Activated CD4-positive, alpha-beta T cell treated with anti-CD3 and anti-CD28 coated beads, Interleukin-2, amount 50 U/mL, for 48 hours (primary cell): ENCODE measurements at regions not wholly inside any gene's neighbourhood (a gene's known extent, or its start where the extent isn't known, plus 50 kb on each side); places are given as distances from the start of the nearest gene placed in this dataset.

Source experiments
- DNase-seq, 2 experiments: peaks; one replicate each; pipeline ENCODE4 v3.0.0-alpha.2; 2020

DNA sequence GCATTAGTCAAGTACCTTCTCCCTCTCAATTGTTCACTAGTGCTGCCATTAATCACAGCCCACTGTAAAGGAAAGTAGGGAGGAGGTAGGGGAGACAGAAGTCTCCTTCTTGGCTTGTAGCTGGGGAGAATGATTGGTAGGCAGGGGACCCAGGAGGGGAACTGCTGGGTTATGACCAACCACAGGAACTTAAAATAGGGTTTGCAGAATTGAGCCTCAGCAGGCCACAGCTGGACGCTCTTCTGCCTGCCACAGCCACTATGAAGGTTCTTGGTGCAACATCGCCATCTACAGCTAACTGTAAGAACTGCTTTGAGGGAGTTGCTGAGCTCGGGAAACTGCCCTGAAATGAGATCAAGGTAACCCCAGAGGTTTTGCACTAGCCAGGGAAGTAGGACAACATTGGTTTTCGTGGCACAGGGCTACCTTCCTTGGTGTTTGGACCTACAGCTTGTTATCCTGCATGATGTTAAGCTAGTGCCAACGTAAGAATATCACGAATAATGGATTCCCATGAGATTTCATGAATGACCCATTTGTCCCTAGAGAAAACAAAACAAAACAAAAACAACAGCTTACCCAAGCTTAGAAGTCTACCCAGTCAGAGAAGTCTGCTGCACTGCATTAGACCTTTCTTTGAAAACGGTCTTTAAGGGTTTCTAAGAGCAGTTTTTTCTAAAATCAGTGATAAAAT is 787.1 kb upstream of the API5 start:
- peak; percentile 3 to 27 for DNase-seq

DNA sequence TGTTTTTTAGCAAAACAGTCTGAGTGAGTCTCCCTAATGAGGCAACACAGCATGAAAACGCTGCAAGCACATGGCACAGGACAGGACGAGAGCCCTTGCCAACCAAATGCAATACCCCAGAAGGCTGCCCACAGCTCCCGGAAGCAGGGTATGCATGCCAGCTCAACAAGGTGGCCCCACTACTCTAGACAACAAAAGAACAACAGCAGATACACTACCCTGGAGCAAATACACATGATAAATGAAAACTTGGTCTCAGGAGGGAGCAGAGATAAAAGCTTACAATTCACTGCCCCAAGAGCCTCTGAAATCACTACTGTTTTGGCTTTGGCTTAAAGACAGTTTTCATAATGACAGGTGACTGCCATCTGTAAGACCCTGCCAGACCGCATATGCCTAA is 785.4 kb upstream of the API5 start:
- DNase-seq: no peak

DNA sequence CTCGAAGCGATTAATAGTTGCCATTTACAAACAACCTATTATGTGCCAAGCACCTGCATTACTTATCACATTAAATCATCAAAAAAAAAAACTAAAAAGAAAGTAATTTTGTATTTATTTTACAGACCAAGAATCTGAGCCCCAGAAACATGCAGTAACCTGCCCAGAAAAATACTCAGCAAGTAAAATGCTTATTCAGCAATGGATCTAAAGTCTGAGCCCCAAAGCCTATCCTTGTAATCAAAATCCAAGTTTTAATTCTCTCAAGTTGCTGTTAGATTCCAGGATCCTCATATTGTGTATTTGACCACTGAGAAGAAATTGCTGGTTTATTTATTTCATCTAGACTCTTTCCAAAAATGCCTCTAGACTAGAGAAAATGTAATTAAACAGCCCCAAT is 783.3 kb upstream of the API5 start:
- no peak for DNase-seq

DNA sequence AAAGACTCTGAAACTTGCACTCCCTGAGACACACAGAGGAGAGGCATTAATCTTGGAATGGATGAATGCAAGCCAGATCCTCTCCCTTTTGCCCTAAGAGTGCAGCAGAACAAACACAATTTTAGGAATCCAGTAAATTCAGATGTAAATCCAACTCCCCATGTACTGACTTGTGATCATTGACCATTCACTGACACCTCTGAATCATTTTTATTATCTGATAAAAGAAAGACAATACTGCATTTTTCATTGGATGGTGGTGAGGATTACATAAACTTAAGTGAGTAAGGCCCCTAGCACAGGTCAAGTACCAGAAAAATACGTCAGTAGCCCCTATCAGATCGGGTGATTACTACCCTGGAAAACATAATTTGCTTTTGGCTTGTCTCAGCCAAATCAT is 782.9 kb upstream of the API5 start:
- no peak for DNase-seq

DNA sequence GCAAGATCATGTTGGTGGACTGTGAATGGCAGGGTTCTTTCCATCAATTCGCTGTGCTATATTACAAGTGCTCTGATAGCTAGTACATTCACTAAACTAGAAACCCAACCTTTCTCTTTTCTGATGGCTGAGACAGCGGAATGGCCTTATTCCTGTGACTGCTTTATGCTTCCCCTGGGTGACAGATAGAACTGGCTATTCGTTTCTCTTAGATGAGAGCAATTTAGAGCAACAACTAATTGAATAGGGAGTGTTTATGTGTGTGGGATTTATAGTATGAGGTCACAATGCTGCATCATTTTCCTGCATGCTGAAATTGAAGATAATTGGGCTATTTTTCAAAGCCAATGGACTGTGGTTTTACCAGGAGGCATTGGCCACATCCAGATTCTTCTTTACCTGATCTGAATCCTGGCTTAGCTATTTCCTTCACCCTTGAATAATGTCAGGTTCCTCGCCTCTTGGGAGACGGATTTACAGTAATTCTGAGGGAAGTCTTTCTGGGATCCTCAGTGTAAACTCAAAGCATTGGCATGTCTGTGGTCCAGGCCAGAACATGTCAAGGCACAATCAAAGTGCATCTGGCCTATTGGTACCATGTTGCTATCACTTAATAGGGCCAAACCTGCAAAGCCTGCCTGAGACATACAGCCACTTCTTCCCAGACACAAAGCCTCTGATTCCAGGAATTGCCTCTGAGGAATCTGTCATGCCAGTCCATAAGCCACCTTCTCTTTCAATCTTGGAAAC is 775.0 kb upstream of the API5 start:
- no peak for DNase-seq

DNA sequence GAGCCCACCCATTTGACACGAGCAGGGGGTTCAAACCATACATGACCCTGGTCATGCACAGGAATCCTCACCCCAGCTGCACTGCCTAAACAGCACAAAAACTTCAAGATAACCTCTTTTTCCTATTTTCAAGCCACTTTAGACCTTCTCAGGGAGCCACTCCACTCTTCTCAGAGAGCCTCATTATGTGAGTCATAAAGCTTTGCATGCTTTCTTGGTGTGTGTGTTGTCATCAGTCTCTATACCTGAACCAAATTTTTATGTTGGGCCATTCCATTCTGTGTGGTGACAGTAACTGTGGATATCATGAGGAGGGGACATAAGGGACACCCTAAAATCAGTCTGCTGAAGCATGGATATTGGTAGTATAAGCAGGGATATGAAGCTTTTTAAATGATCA is 769.5 kb upstream of the API5 start:
- DNase-seq: no peak

DNA sequence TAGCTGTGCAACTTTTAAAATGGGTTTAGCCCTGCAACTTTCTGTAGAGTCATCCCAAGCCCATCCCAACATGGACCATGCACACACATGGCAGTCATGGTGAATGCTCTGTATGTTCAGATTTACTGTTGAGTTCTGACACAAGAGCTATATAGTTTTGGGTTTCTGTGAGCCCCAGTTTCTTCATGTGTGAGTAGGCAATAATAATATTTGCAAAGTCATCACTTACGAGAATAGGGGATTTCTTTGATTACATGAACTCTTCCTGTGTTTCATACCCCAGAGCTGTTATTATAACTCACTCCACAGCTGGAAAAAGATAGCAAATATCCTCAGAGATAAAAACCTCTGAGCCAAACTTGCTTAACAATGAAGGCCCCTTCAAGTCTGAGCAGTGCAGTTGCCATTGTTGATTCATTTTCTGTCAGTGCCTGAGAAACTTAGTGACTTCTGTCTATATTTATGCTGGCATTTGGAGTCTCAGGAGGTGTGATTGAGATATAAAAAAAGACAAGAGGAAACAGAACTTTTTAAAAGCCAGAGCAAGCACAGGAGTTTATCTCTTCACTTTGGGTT is 767.9 kb upstream of the API5 start:
- DNase-seq: no peak

DNA sequence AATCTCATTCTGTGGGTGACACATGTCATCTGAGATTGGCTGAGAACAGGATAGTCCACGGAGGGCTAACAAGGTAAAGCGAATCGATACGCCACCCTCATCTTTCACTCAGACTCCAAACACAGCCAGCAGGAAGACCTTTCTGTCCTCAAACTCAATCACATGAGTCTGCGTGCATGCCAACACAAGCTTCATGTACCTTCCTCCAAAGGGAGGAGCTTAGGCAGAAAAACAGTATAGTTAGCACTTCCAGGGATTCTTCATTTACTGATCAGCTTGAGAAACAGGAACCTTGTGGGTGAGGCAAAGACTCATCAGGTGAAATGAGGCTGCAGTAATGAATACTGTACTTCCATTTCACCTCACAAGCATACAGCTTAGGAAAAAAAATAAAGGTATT is 767.1 kb upstream of the API5 start:
- no peak for DNase-seq

DNA sequence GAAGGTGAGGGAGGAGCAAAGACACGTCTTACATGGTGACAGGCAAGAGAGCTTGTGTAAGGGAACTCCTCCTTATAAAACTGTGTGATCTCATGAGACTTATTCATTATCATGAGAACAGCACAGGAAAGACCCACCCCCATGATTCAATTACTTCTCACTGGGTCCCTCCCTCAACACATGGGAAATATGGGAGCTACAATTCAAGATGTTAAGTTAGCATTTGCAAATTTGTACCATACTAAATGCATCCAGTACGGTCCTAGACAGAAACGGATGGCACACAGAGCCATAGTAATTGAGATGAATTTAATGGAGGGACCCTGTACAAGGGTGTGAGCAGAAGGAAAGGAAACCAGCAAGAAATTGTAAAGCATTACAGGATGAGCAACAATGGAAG is 765.8 kb upstream of the API5 start:
- DNase-seq: no peak

DNA sequence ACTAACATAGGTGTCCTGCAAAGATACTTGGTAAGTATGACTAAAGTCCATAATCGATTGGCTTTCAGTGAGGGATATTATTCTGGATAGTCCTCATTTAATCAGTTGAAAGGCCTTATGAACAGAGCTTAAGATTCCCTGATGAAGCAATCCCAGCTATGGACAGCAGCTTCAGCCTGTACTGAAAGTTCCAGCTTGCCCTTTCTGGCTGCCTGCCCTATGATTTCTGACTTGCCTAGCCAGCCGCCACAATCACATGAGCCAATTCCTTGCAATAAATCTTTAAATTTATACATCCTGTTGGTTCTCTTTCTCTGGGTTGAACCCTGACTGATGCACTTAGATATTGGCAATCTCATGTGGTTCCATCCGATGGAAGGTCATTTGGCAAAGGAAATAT is 759.0 kb upstream of the API5 start:
- DNase-seq: no peak

DNA sequence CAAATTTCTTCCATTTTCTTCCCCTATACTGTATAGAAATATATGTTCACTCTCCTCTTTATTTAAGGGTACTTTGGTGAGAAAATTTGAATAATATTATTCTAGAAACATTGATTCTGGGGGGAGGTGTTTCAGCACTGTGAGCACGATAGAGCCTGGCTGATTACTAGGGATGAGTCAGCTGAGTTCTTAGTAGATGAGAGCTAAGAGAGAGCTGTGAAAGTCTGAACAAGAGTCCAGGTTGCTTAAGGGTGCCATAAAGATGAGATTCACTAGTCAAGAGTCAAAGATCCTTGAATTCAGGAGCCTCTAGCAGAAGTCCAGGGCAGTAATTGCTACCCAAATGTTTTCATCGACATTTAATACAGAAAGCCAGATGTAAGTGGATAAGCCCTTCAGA is 756.6 kb upstream of the API5 start:
- no peak for DNase-seq

DNA sequence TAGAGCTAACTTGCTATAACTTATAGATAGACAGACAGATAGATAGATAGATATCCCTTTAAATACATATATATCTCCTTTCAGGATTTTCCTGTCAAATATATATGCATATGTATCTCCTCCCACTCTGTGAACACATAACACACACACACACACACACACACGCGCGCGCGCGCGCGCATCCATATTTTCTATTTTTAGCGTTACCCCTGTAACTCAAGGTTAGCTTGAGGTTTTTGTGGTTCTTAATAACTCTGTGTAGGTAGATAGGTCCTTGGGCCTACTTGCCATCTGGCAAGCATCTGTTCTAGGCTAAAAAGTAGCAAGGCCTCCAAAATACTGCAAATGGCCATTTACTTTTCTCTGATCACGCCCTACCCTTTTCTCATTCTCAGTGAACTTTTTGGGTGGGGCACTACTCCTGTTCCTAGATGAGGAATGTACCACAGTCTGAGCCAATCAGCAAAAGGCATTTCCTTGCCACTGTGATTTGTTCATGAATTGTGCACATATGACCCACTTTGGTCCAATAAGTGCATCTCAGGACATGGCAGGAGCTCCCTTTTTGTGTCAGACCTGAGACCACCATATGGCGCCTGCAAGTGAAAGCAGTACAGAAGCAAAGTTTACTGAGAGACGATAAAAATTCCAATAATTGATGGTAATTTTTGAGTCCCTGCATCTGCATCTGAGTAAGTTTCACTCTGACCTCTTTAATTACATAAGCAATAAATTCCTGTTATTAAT is 740.5 kb upstream of the API5 start:
- no peak for DNase-seq

DNA sequence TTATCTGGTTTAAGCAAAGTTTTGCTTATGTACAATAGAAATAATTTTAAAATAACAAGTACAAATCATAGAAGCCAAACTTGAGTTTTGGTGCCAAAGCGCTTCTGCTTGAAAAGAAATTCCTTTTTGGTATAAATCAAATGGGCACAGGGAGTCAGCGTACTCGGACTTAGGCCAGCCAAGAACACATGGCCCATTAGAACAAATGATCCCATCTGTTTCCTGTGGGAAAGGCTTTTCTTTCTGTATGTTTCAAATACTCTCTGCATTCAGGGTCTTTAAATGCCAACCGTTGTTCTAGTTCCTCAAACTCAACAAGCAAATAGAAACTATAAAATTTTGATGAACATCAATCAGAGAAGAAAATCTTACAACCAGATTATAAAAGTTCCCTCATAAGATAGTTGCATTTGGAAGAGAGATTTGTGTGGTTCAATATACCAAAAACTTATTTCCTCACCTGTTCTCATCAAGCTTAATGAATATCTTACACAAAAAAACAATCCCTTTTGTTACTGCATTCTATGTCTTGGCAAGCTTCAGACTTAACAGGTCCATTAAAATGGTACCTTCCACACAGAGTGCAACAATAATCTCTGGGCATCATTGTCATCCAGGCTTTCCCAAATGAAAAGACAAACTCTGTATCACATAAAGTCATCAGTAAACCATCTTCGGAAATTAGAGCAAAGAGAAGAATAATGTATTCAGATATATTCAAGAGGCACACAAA is 739.8 kb upstream of the API5 start:
- DNase-seq: no peak

DNA sequence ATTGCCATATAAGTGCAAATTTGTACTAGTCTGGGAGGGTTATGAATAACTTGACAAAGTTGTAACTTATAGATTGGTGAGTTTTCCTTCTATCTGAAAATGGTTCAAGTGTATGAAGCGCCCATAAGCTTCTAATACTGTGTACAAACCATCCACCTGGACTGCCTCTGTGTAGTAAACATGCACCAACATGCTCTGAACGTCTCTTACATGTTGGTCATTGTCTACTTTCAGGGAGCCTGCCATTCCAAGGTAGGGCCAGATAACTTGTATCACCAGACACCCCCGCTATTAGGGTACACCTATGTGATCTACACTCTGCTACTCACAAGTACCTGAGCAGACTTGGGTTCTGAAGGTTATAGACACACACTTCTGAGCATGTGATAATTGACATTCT is 735.5 kb upstream of the API5 start:
- DNase-seq: no peak

DNA sequence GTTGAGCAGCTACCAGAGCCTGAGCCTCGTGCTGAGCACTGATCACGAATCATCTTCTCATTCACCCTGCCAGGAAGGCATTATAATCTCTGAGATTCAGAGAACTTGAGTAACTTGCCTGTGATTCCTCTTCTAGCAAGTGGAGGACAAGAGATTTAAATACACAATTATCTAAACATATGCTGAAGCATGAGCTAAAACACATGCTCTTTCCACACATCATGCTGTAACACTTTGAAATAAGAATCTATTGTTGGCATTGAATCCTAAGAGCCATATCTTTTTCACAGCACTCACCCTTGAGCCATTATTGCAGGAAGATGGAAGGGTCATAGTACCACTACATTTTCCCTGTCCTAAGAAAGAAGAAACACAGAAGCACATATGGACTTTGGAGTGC is 722.5 kb upstream of the API5 start:
- DNase-seq: no peak

DNA sequence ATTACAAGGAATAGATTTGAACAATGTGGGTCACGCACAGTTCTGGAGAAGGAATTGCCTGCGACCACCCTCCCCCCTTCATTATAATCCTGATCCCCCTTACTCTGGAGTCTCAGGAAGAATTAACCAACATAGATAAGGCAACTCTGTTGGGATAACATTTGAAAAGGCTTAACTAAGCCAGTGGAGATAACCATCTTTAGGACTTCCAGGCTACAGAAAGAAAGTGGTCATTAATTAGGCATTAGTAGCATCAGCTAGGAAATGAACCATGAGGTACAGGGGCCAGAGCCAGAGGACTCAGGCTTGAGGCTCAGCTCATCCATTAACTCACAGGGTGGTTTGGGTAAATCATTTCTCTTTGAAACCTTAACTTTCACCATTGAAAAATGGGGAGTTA is 720.0 kb upstream of the API5 start:
- no peak for DNase-seq

DNA sequence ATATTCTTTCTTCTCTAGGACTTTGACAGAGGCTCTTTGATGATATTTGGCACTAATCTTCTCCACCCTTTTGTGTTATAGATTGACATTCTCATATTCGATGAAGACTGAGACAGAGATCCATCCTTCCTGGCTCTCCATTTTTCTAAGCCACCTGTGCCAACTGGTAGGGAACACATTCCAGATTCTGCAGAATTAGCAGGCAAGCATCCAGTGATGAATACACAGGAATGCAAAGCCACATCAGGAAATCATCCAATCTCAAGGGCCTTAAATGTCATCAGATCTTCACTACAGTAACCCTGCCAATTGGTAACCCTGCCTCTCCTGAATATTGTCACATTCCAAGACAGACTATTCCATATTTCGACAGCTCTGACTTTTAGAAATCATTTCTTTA is 718.4 kb upstream of the API5 start:
- no peak for DNase-seq

DNA sequence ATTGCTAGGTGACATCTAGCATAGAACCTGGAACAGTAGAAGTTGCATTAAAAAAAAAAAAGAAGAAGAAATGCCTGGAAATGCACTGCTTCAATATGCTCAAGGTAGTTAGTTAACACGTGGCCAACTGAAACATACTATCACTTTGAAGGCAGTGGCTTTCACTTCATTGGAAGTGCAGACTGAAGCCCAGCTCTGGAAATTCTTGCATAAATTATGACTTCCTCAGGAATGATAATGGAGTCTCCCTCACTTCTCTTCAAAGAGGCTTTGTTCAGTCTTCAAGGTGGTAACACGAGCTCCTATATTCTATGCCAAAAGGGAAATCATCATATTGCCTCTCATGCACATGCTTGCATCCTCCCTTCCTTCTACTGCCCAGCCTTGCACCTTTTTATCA is 715.9 kb upstream of the API5 start:
- DNase-seq: no peak

DNA sequence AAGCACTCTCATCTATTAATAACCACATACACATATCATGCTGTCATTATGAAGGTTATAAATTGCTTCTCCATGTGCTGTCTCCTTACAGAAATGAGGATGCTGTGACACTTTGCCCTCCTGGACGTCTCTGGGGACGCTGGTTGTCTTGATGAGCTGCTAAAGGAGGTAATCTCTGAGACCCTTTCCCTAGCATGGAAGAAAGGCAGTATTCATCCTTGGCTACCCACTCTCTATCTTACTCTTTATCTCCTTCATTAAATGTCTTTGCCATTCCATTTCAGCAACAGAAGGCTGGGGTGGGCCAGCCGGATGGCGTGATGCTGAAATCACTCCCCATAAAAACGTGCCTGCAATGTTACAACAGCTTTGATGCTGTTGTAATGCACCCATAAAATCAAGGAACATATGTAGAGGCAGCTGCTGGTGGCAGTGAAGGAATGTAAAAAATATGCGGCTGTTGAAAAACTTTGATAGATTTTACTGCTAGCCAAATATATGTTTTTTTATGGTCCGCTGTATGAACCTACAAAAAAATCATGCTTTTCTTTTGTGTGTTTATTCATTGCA is 715.1 kb upstream of the API5 start:
- no peak for DNase-seq

DNA sequence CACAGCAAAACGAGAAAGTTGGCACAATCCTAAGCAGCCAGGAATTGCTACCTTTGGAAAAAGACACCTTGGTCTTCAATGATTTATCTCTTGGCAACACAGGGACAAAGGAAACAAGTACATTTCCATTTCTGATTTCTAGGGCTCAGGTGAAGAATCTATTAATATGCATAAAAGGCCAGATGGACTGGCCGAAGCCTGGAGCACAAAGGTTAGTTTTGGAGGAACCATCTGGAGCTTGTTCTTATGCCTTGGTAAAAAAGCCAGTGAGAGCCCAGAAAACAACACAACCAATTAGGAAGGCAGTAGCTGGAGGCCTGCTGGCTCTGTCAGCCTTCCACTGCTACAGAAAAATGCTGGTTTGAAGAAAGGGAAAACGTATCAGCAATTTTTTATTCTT is 713.5 kb upstream of the API5 start:
- no peak for DNase-seq

DNA sequence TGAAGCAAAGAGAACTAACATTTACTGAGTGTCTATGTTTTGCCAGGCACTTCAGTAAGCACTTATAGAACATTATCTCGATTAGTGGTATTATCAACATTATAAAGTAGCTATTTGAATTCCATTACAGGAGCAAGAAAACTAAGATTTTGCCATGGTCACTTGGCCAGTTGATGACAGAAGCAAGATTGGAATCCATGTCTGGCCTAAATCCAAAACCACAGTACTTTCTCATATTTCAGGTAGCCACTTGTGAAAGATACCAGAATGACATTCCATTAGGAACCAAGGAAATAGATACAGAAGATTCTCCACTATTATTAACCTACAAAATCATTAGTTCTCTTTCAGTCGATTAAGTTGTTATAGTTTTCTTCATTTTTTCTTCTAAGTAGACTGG is 691.0 kb upstream of the API5 start:
- DNase-seq: no peak

DNA sequence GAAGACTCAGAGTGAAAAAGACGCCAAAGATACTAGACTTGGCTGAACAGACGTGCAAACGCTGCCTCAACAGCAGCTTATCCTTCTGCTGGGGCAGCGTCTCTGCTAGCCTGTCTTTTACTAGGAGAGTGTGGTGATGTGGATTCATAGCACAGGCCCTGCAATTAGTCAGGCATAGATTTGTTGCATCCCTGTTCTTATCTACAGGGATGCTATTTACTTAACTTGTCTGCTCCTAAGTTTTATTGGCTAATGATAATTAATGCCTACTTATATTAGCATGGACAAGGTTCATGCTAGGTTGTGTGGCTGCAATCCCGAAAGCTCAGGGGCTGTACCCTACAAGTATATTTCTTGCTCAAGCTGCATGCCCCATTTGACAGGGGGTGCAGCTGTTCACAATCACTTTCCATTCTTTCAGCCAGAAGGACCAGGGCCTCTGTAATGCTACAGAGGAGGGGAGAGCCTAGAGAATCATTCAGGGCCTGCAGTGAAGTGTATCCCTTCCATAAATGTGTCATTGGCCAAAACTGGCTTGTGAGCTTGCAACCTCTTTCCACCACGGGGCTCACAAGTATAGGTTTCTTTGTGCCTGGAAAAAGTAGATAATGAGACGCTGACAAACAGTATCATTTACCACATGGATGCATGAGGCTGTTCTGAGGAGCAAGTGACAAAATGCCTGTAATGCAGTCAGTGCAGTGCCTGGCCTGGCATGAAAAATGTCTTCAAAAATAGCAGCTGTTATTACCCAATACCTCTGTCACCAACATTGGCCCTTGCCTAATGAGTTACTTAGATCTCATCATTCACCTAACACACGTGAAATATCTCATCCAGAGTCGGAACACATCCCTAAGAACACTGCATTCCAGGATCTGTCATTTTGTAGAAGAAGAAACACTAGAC is 685.8 kb upstream of the API5 start:
- DNase-seq: no peak
